OCI-LY1 (cell line): ENCODE measurements at regions not wholly inside any gene's neighbourhood (a gene's known extent, or its start where the extent isn't known, plus 50 kb on each side); places are given as distances from the start of the nearest gene placed in this dataset.

Experiments
- H2AFZ ChIP-seq: fragments of 200-600 bp; sonication (generic), shearing (Covaris generic); 2 replicates; pipeline ENCODE4 v1.6.0; 2014; ENCODE audit warnings: antibody characterized with exemption, mild to moderate bottlenecking, low read length
- H3F3A ChIP-seq: fragments of 200-600 bp; sonication (generic), shearing (Covaris generic); 2 replicates; pipeline ENCODE4 v1.6.0; 2014; ENCODE audit warnings: mild to moderate bottlenecking, antibody characterized with exemption, low read length, moderate library complexity; ENCODE audit not compliant: insufficient read depth
- H3K27ac ChIP-seq: fragments of 200-600 bp; sonication (generic); 2 replicates; pipeline ENCODE4 v1.5.1; 2014; ENCODE audit warnings: low read length, mixed run types, mild to moderate bottlenecking, low read depth; ENCODE audit not compliant: poor library complexity, severe bottlenecking
- H3K27me3 ChIP-seq: fragments of 200-600 bp; sonication (generic); 2 replicates; pipeline ENCODE4 v1.6.0; 2014; ENCODE audit warnings: antibody characterized with exemption, mild to moderate bottlenecking, low read length, moderate library complexity; ENCODE audit not compliant: insufficient read depth
- H3K36me3 ChIP-seq: fragments of 200-600 bp; sonication (generic); 2 replicates; pipeline ENCODE4 v1.6.1; 2014; ENCODE audit warnings: mild to moderate bottlenecking, antibody characterized with exemption, low read length, moderate library complexity, mixed read lengths; ENCODE audit not compliant: insufficient read depth
- H3K4me1 ChIP-seq: fragments of 200-600 bp; sonication (generic); 2 replicates; pipeline ENCODE4 v1.5.1; 2014; ENCODE audit warnings: mild to moderate bottlenecking, low read length, moderate library complexity; ENCODE audit not compliant: insufficient read depth, severe bottlenecking
- H3K4me2 ChIP-seq: fragments of 200-600 bp; sonication (generic), shearing (Covaris generic); 2 replicates; pipeline ENCODE4 v1.6.1; 2014; ENCODE audit warnings: low read length
- H3K4me3 ChIP-seq: fragments of 200-600 bp; sonication (generic); 2 replicates; pipeline ENCODE4 v1.5.1; 2014; ENCODE audit warnings: low read length, low read depth, mild to moderate bottlenecking, mixed read lengths; ENCODE audit not compliant: poor library complexity, severe bottlenecking
- H3K79me2 ChIP-seq: fragments of 200-600 bp; shearing (Covaris generic); 2 replicates; pipeline ENCODE4 v1.6.1; 2016; ENCODE audit warnings: mixed run types, low read length, mixed read lengths; ENCODE audit not compliant: insufficient read depth
- H3K9ac ChIP-seq: fragments of 200-600 bp; sonication (generic), shearing (Covaris generic); 2 replicates; pipeline ENCODE4 v1.6.1; 2014; ENCODE audit warnings: mild to moderate bottlenecking, low read length, mixed read lengths
- H3K9me2 ChIP-seq: fragments of 200-600 bp; sonication (generic), shearing (Covaris generic); 2 replicates; pipeline ENCODE4 v1.6.1; 2014; ENCODE audit warnings: low read depth, mild to moderate bottlenecking, low read length, mixed read lengths
- H3K9me3 ChIP-seq: fragments of 200-600 bp; shearing (Covaris generic); 2 replicates; pipeline ENCODE4 v1.6.1; 2014; ENCODE audit warnings: low read length, mixed read lengths
- H4K20me1 ChIP-seq: fragments of 200-600 bp; sonication (generic), shearing (Covaris generic); 2 replicates; pipeline ENCODE4 v1.6.0; 2016; ENCODE audit warnings: mild to moderate bottlenecking, low read length; ENCODE audit not compliant: insufficient read depth
- EZH2 ChIP-seq: fragments of 200-600 bp; sonication (generic), shearing (Covaris generic); IDR thresholded peaks from 2 replicates; pipeline ENCODE4 v1.8.0; 2017; ENCODE audit warnings: borderline replicate concordance, mixed run types, mild to moderate bottlenecking, antibody characterized with exemption, low read length, moderate library complexity, mixed read lengths
- TF ChIP-seq, protein P1 (sequence below): fragments of 200-600 bp; sonication (generic), shearing (Covaris generic); IDR thresholded peaks from 2 replicates; pipeline ENCODE4 v1.5.1; 2017; ENCODE audit warnings: mild to moderate bottlenecking, antibody characterized with exemption, low read length, moderate library complexity, mixed read lengths

GRCh38 chr15:79609506-79609905 lies 177.4 kb downstream of the MINAR1 start:
- TF ChIP-seq, protein P1, sequence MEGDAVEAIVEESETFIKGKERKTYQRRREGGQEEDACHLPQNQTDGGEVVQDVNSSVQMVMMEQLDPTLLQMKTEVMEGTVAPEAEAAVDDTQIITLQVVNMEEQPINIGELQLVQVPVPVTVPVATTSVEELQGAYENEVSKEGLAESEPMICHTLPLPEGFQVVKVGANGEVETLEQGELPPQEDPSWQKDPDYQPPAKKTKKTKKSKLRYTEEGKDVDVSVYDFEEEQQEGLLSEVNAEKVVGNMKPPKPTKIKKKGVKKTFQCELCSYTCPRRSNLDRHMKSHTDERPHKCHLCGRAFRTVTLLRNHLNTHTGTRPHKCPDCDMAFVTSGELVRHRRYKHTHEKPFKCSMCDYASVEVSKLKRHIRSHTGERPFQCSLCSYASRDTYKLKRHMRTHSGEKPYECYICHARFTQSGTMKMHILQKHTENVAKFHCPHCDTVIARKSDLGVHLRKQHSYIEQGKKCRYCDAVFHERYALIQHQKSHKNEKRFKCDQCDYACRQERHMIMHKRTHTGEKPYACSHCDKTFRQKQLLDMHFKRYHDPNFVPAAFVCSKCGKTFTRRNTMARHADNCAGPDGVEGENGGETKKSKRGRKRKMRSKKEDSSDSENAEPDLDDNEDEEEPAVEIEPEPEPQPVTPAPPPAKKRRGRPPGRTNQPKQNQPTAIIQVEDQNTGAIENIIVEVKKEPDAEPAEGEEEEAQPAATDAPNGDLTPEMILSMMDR, result no peak
- TF ChIP-seq EZH2, result no peak
- no peak overlapping the region for H3K4me2 ChIP-seq
- H3K79me2 ChIP-seq, result no peaks in the 10 kb centered on the region
- no peak overlapping the region for H3K27ac ChIP-seq
- H3K9me2 ChIP-seq, result no peaks in the 10 kb centered on the region
- H3K4me3 ChIP-seq, result no peak overlapping the region
- H3K9me3 ChIP-seq, result no peaks in the 10 kb centered on the region
- no peaks in the 10 kb centered on the region for H3K36me3 ChIP-seq
- no peaks in the 10 kb centered on the region for H3K4me1 ChIP-seq
- no peak overlapping the region for H3K9ac ChIP-seq
- H3K27me3 ChIP-seq, result peaks cover 5% of the 10 kb centered on the region; the same call in 1 of the 2 replicates
- H2AFZ ChIP-seq, result no peak overlapping the region
- H4K20me1 ChIP-seq, result no peaks in the 10 kb centered on the region
- H3F3A ChIP-seq, result no peaks in the 10 kb centered on the region

DNA sequence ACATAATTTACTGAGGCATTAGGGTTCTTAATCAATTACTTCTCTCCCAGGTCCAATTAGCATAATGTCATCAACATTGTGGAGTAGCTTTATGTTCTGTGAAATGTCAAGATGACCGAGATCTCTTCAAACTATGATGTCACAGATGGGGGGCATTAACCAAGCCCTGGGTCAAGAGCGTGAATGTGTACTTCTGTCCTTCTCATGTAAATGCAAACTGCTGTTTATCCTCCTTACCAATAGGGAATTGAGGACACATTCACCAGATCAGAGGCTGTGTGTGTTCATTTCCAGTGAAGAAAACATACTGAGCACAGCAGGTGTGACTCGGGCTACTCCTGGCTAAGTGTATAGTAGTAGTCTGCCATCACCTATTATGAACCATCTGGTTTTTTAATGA lies 177.9 kb downstream of the MINAR1 start:
- Histone ChIP-seq H3K27me3 (peaks cover 5% of the 10 kb centered on the region; the same call in 1 of the 2 replicates), H3K79me2 (no peaks in the 10 kb centered on the region), H3F3A (no peaks in the 10 kb centered on the region), H3K9me3 (no peaks in the 10 kb centered on the region), H3K9ac (no peak overlapping the region), H3K4me2 (no peak overlapping the region), H3K9me2 (no peaks in the 10 kb centered on the region), H3K27ac (no peak overlapping the region), H3K4me3 (no peak overlapping the region), H3K36me3 (no peaks in the 10 kb centered on the region), H4K20me1 (no peaks in the 10 kb centered on the region), H3K4me1 (no peaks in the 10 kb centered on the region), H2AFZ (no peak overlapping the region)
- no peak for TF ChIP-seq EZH2
- TF ChIP-seq, protein P1, result no peak

DNA sequence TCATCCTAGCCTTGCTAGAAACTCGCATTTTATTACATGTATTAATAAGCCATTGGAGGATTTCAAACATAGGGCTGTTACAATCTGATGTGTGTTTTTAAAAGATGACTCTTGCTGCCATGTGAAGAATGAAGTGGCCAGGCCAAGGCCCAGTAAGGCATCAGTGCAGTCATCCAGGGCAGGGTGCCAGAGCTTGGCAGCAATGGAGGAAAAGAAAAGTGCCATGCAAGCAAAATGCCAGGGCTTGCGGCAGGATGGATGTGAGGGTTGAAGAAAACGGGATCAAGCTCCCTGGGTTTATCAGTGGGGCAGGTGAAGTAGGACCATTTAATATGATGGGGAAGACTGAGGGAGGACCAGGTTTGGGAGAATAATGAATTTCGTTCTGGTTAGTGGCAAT lies 183.6 kb downstream of the MINAR1 start:
- Histone ChIP-seq H3K27me3 (peaks cover 5% of the 10 kb centered on the region; the same call in 1 of the 2 replicates), H3K36me3 (no peaks in the 10 kb centered on the region), H2AFZ (no peak overlapping the region), H3K4me2 (no peak overlapping the region), H3F3A (no peaks in the 10 kb centered on the region), H3K4me3 (no peak overlapping the region), H3K79me2 (no peaks in the 10 kb centered on the region), H3K9me3 (no peaks in the 10 kb centered on the region), H3K9me2 (no peaks in the 10 kb centered on the region), H3K4me1 (no peaks in the 10 kb centered on the region), H3K9ac (no peak overlapping the region), H4K20me1 (no peaks in the 10 kb centered on the region), H3K27ac (no peak overlapping the region)
- TF ChIP-seq, protein P1, result no peak
- TF ChIP-seq EZH2, result no peak
